ENCODE measurements at regions not wholly inside any gene's neighbourhood (a gene's known extent, or its start where the extent isn't known, plus 50 kb on each side); places are given as distances from the start of the nearest gene placed in this dataset.

GRCh38 chr9:107703651-107704050, 214.1 kb upstream of the KLF4 start:
- POLR2A ChIA-PET = no interaction called here
- no peak for DNase-seq
- TF ChIP-seq, protein P1, sequence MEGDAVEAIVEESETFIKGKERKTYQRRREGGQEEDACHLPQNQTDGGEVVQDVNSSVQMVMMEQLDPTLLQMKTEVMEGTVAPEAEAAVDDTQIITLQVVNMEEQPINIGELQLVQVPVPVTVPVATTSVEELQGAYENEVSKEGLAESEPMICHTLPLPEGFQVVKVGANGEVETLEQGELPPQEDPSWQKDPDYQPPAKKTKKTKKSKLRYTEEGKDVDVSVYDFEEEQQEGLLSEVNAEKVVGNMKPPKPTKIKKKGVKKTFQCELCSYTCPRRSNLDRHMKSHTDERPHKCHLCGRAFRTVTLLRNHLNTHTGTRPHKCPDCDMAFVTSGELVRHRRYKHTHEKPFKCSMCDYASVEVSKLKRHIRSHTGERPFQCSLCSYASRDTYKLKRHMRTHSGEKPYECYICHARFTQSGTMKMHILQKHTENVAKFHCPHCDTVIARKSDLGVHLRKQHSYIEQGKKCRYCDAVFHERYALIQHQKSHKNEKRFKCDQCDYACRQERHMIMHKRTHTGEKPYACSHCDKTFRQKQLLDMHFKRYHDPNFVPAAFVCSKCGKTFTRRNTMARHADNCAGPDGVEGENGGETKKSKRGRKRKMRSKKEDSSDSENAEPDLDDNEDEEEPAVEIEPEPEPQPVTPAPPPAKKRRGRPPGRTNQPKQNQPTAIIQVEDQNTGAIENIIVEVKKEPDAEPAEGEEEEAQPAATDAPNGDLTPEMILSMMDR (IDR thresholded peaks at IDR 0.05; ENCODE audit: insufficient read depth in 1 of 2, low read depth in 1 of 2, low read length in 1 of 2, severe bottlenecking in 1 of 2, unreplicated experiment in 1 of 2) = no peak

DNA sequence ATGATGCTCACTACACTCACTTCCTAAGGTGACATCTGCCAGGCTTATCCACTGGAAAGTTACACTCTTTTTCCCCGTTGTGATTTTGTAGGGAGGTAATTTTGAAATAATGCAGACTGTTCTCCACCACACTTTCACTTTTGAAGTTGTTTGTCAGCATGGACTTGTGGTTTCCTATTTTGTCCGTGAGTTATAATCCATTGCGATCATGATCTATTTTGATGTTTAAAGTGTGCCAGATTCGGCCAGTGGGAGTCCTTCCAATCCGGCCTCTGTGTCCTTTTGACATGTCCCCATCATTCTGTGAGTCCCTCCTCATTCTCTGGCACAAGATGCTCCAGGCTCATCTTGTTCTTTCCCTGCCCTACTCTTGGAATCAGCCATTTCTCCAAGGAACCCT, 211.3 kb upstream of the KLF4 start:
- Histone ChIP-seq H3K27me3 (replicated peaks; ENCODE audit: control insufficient read depth, insufficient read depth, low read length) (no peaks in the 10 kb centered on the region), H3K9me3 (no peaks in the 10 kb centered on the region), H3K36me3 (ENCODE audit: control insufficient read depth, insufficient read depth, low read length) (no peaks in the 10 kb centered on the region), H3K4me1 (peaks cover 3% of the 10 kb centered on the region; the same call in 1 of the 2 replicates), H3K4me3 (ENCODE audit: low read depth, low read length) (no peak overlapping the region)
- intact Hi-C loops (cut with micrococcal nuclease; ENCODE audit: unreplicated experiment) = no loop called here
- Mint-ChIP-seq H3K36me3 (ENCODE audit: insufficient read depth, unreplicated experiment) (no peaks in the 10 kb centered on the region), H3K9me3 (ENCODE audit: unreplicated experiment) (no peaks in the 10 kb centered on the region), H3K27ac (ENCODE audit: unreplicated experiment) (no peak overlapping the region), H3K4me3 (ENCODE audit: unreplicated experiment) (no peak overlapping the region), H3K27me3 (ENCODE audit: insufficient read depth, unreplicated experiment) (peaks cover 12% of the 10 kb centered on the region), H3K4me1 (ENCODE audit: low read depth, unreplicated experiment) (no peaks in the 10 kb centered on the region)
- POLR2A ChIA-PET = no interaction called here
- no TSS peak for BruUV-seq (replicated peaks)
- CTCF ChIA-PET = no interaction called here
- no peak for DNase-seq
- TF ChIP-seq, protein P1 (IDR thresholded peaks at IDR 0.05; ENCODE audit: insufficient read depth in 1 of 2, low read depth in 1 of 2, low read length in 1 of 2, severe bottlenecking in 1 of 2, unreplicated experiment in 1 of 2) = no peak

More at GRCh38 chr9:107703651-107704050, 214.1 kb upstream of the KLF4 start:
- BruUV-seq (replicated peaks) = no TSS peak
- Histone ChIP-seq H3K4me1 (peaks cover 3% of the 10 kb centered on the region; the same call in 1 of the 2 replicates), H3K9me3 (no peaks in the 10 kb centered on the region), H3K36me3 (ENCODE audit: control insufficient read depth, insufficient read depth, low read length) (no peaks in the 10 kb centered on the region), H3K27me3 (replicated peaks; ENCODE audit: control insufficient read depth, insufficient read depth, low read length) (no peaks in the 10 kb centered on the region), H3K4me3 (ENCODE audit: low read depth, low read length) (no peak overlapping the region)
- no peaks in the 10 kb centered on the region for H3K36me3 Mint-ChIP-seq (ENCODE audit: insufficient read depth, unreplicated experiment)
- peaks cover 5% of the 10 kb centered on the region for H3K27me3 Mint-ChIP-seq (ENCODE audit: insufficient read depth, unreplicated experiment)
- no peaks in the 10 kb centered on the region for H3K9me3 Mint-ChIP-seq (ENCODE audit: unreplicated experiment)
- intact Hi-C loops (cut with micrococcal nuclease; ENCODE audit: unreplicated experiment) = no loop called here
- no peaks in the 10 kb centered on the region for H3K4me1 Mint-ChIP-seq (ENCODE audit: low read depth, unreplicated experiment)
- CTCF ChIA-PET = no interaction called here
- H3K4me3 Mint-ChIP-seq (ENCODE audit: unreplicated experiment) = no peak overlapping the region
- no peak overlapping the region for H3K27ac Mint-ChIP-seq (ENCODE audit: unreplicated experiment)

- H3K27me3 Mint-ChIP-seq (ENCODE audit: insufficient read depth, unreplicated experiment) = peaks cover 12% of the 10 kb centered on the region
- no peaks in the 10 kb centered on the region for H3K27me3 ChIP-seq (replicated peaks; ENCODE audit: control insufficient read depth, insufficient read depth, low read length)
- no peak overlapping the region for H3K27ac Mint-ChIP-seq (ENCODE audit: unreplicated experiment)
- intact Hi-C loops (cut with micrococcal nuclease; ENCODE audit: unreplicated experiment) = no loop called here
- no peaks in the 10 kb centered on the region for H3K9me3 Mint-ChIP-seq (ENCODE audit: unreplicated experiment)
- no peaks in the 10 kb centered on the region for H3K36me3 ChIP-seq (ENCODE audit: control insufficient read depth, insufficient read depth, low read length)
- no peak for DNase-seq
- H3K4me3 ChIP-seq (ENCODE audit: low read depth, low read length) = no peak overlapping the region
- peaks cover 3% of the 10 kb centered on the region; the same call in 1 of the 2 replicates for H3K4me1 ChIP-seq
- CTCF ChIA-PET = no interaction called here
- H3K9me3 ChIP-seq = no peaks in the 10 kb centered on the region
- TF ChIP-seq, protein P1 (IDR thresholded peaks at IDR 0.05; ENCODE audit: insufficient read depth in 1 of 2, low read depth in 1 of 2, low read length in 1 of 2, severe bottlenecking in 1 of 2, unreplicated experiment in 1 of 2) = no peak
- no peaks in the 10 kb centered on the region for H3K4me1 Mint-ChIP-seq (ENCODE audit: low read depth, unreplicated experiment)
- BruUV-seq (replicated peaks) = no TSS peak
- no peaks in the 10 kb centered on the region for H3K36me3 Mint-ChIP-seq (ENCODE audit: insufficient read depth, unreplicated experiment)
- POLR2A ChIA-PET = no interaction called here
- H3K4me3 Mint-ChIP-seq (ENCODE audit: unreplicated experiment) = no peak overlapping the region
Observed at GRCh38 chr9:107699231-107699630, 209.7 kb upstream of the KLF4 start.

Measured in Caco-2 (cell line).